BLaER1 (cell line): ENCODE measurements at regions not wholly inside any gene's neighbourhood (a gene's known extent, or its start where the extent isn't known, plus 50 kb on each side); places are given as distances from the start of the nearest gene placed in this dataset.

ENCODE experiments used
- H3K27ac ChIP-seq: shearing (Covaris generic); formaldehyde crosslinking; 2 replicates; pipeline ENCODE4 v1.8.1; 2022
- H3K27me3 ChIP-seq: shearing (Covaris generic); formaldehyde crosslinking; 2 replicates; pipeline ENCODE4 v1.8.1; 2022
- H3K36me3 ChIP-seq: shearing (Covaris generic); formaldehyde crosslinking; 2 replicates; pipeline ENCODE4 v1.8.1; 2022
- H3K4me1 ChIP-seq: shearing (Covaris generic); formaldehyde crosslinking; 2 replicates; pipeline ENCODE4 v1.8.1; 2022
- H3K4me2 ChIP-seq: shearing (Covaris generic); formaldehyde crosslinking; 2 replicates; pipeline ENCODE4 v1.8.1; 2022
- H3K4me3 ChIP-seq: shearing (Covaris generic); formaldehyde crosslinking; 2 replicates; pipeline ENCODE4 v1.8.1; 2022
- H3K9ac ChIP-seq: shearing (Covaris generic); formaldehyde crosslinking; 2 replicates; pipeline ENCODE4 v1.8.1; 2022
- H3K9me3 ChIP-seq: shearing (Covaris generic); formaldehyde crosslinking; 2 replicates; pipeline ENCODE4 v1.8.1; 2022
- H4K20me1 ChIP-seq: shearing (Covaris generic); formaldehyde crosslinking; 2 replicates; pipeline ENCODE4 v1.8.1; 2022
- Cebpa-rat ChIP-seq: shearing (Covaris generic); IDR thresholded peaks from 2 replicates; pipeline ENCODE4 v1.8.1; 2022

GRCh38 chr3:104566054-104566453, 800.7 kb upstream of the ALCAM start:
- H4K20me1 ChIP-seq: no peaks in the 10 kb centered on the region
- H3K4me1 ChIP-seq: no peaks in the 10 kb centered on the region
- no peak overlapping the region for H3K9ac ChIP-seq
- no peak overlapping the region for H3K4me3 ChIP-seq
- H3K9me3 ChIP-seq: no peaks in the 10 kb centered on the region
- no peaks in the 10 kb centered on the region for H3K36me3 ChIP-seq
- H3K4me2 ChIP-seq: no peak overlapping the region
- no peak overlapping the region for H3K27ac ChIP-seq
- no peaks in the 10 kb centered on the region for H3K27me3 ChIP-seq
- no peak for TF ChIP-seq Cebpa-rat

GRCh38 chr3:104575634-104576033, 791.1 kb upstream of the ALCAM start:
- Histone ChIP-seq H3K4me3 (no peak overlapping the region), H3K4me1 (peaks cover 15% of the 10 kb centered on the region), H3K27ac (no peak overlapping the region; the same call in 1 of the 2 replicates), H3K9me3 (peaks cover 51% of the 10 kb centered on the region), H3K9ac (no peak overlapping the region), H4K20me1 (no peaks in the 10 kb centered on the region), H3K4me2 (peak overlapping the region; percentile 38), H3K36me3 (0 out of 2 replicates have a peak, but pooled peaks cover 10% of the 10 kb centered on the region), H3K27me3 (no peaks in the 10 kb centered on the region)
- TF ChIP-seq Cebpa-rat: no peak

GRCh38 chr3:104578558-104578957, 788.2 kb upstream of the ALCAM start:
- no peaks in the 10 kb centered on the region for H4K20me1 ChIP-seq
- TF ChIP-seq Cebpa-rat: no peak
- H3K9ac ChIP-seq: no peak overlapping the region
- no peaks in the 10 kb centered on the region for H3K27me3 ChIP-seq
- no peak overlapping the region for H3K27ac ChIP-seq
- peaks cover 15% of the 10 kb centered on the region for H3K4me1 ChIP-seq
- H3K9me3 ChIP-seq: peaks cover 51% of the 10 kb centered on the region
- H3K4me2 ChIP-seq: no peak overlapping the region
- H3K4me3 ChIP-seq: peak overlapping the region; percentile 11; the same call in 1 of the 2 replicates
- 0 out of 2 replicates have a peak, but pooled peaks cover 10% of the 10 kb centered on the region for H3K36me3 ChIP-seq

GRCh38 chr3:104582092-104582491, 784.6 kb upstream of the ALCAM start:
- no peaks in the 10 kb centered on the region for H4K20me1 ChIP-seq
- TF ChIP-seq Cebpa-rat: no peak

GRCh38 chr3:104584682-104585081, 782.0 kb upstream of the ALCAM start:
- H3K4me3 ChIP-seq: no peak overlapping the region
- no peak overlapping the region for H3K9ac ChIP-seq
- no peaks in the 10 kb centered on the region for H3K4me1 ChIP-seq
- peaks cover 5% of the 10 kb centered on the region; the same call in 1 of the 2 replicates for H3K9me3 ChIP-seq
- no peaks in the 10 kb centered on the region for H3K36me3 ChIP-seq
- H3K4me2 ChIP-seq: no peak overlapping the region
- no peak for TF ChIP-seq Cebpa-rat
- H4K20me1 ChIP-seq: no peaks in the 10 kb centered on the region
- no peak overlapping the region for H3K27ac ChIP-seq
- H3K27me3 ChIP-seq: no peaks in the 10 kb centered on the region

More at GRCh38 chr3:104582092-104582491, 784.6 kb upstream of the ALCAM start:
- Histone ChIP-seq H3K27me3 (no peaks in the 10 kb centered on the region), H3K4me2 (no peak overlapping the region), H3K4me1 (peaks cover 5% of the 10 kb centered on the region; the same call in 1 of the 2 replicates), H3K9me3 (peaks cover 30% of the 10 kb centered on the region), H3K4me3 (no peak overlapping the region), H3K9ac (no peak overlapping the region), H3K27ac (no peak overlapping the region), H3K36me3 (0 out of 2 replicates have a peak, but pooled peaks cover 3% of the 10 kb centered on the region)

- H4K20me1 ChIP-seq: no peaks in the 10 kb centered on the region
- H3K9me3 ChIP-seq: no peaks in the 10 kb centered on the region
- TF ChIP-seq Cebpa-rat: no peak
- H3K27me3 ChIP-seq: no peaks in the 10 kb centered on the region
- H3K4me1 ChIP-seq: no peaks in the 10 kb centered on the region
- H3K36me3 ChIP-seq: no peaks in the 10 kb centered on the region
- no peak overlapping the region for H3K4me2 ChIP-seq
- no peak overlapping the region for H3K4me3 ChIP-seq
- no peak overlapping the region for H3K27ac ChIP-seq
- H3K9ac ChIP-seq: no peak overlapping the region
Observed at GRCh38 chr3:104586344-104586743, 780.4 kb upstream of the ALCAM start.

GRCh38 chr3:104588442-104588841, 778.3 kb upstream of the ALCAM start:
- H3K4me1 ChIP-seq: no peaks in the 10 kb centered on the region
- no peak overlapping the region for H3K4me2 ChIP-seq
- H3K4me3 ChIP-seq: no peak overlapping the region
- no peak overlapping the region for H3K9ac ChIP-seq
- no peaks in the 10 kb centered on the region for H4K20me1 ChIP-seq
- H3K36me3 ChIP-seq: no peaks in the 10 kb centered on the region
- no peaks in the 10 kb centered on the region for H3K27me3 ChIP-seq
- TF ChIP-seq Cebpa-rat: no peak
- H3K27ac ChIP-seq: no peak overlapping the region
- H3K9me3 ChIP-seq: no peaks in the 10 kb centered on the region

GRCh38 chr3:104591776-104592175, 774.9 kb upstream of the ALCAM start:
- no peaks in the 10 kb centered on the region for H3K9me3 ChIP-seq
- H3K4me1 ChIP-seq: no peaks in the 10 kb centered on the region
- no peaks in the 10 kb centered on the region for H4K20me1 ChIP-seq
- H3K4me3 ChIP-seq: no peak overlapping the region
- H3K36me3 ChIP-seq: no peaks in the 10 kb centered on the region
- no peaks in the 10 kb centered on the region for H3K27me3 ChIP-seq
- no peak overlapping the region for H3K27ac ChIP-seq
- no peak for TF ChIP-seq Cebpa-rat
- no peak overlapping the region for H3K4me2 ChIP-seq
- no peak overlapping the region for H3K9ac ChIP-seq

GRCh38 chr3:104594491-104594890, 772.2 kb upstream of the ALCAM start:
- TF ChIP-seq Cebpa-rat: no peak

GRCh38 chr3:104596054-104596453, 770.7 kb upstream of the ALCAM start:
- Histone ChIP-seq H3K4me3 (no peak overlapping the region), H3K4me2 (no peak overlapping the region), H3K27me3 (no peaks in the 10 kb centered on the region), H3K9ac (no peak overlapping the region), H3K4me1 (no peaks in the 10 kb centered on the region), H3K27ac (no peak overlapping the region), H3K9me3 (no peaks in the 10 kb centered on the region), H3K36me3 (no peaks in the 10 kb centered on the region), H4K20me1 (no peaks in the 10 kb centered on the region)
- no peak for TF ChIP-seq Cebpa-rat

More at GRCh38 chr3:104594491-104594890, 772.2 kb upstream of the ALCAM start:
- Histone ChIP-seq H4K20me1 (no peaks in the 10 kb centered on the region), H3K27me3 (no peaks in the 10 kb centered on the region), H3K36me3 (no peaks in the 10 kb centered on the region), H3K9me3 (no peaks in the 10 kb centered on the region), H3K4me2 (no peak overlapping the region), H3K4me1 (no peaks in the 10 kb centered on the region), H3K9ac (no peak overlapping the region), H3K27ac (no peak overlapping the region), H3K4me3 (no peak overlapping the region)

- H3K4me1 ChIP-seq: no peaks in the 10 kb centered on the region
- no peak overlapping the region for H3K4me3 ChIP-seq
- no peak for TF ChIP-seq Cebpa-rat
- H3K9me3 ChIP-seq: no peaks in the 10 kb centered on the region
- no peaks in the 10 kb centered on the region for H4K20me1 ChIP-seq
- no peak overlapping the region for H3K9ac ChIP-seq
- H3K27ac ChIP-seq: no peak overlapping the region
- H3K27me3 ChIP-seq: no peaks in the 10 kb centered on the region
- no peaks in the 10 kb centered on the region for H3K36me3 ChIP-seq
- H3K4me2 ChIP-seq: no peak overlapping the region
Observed at GRCh38 chr3:104596551-104596950, 770.2 kb upstream of the ALCAM start.
